GM06990 (cell line): ENCODE measurements at regions not wholly inside any gene's neighbourhood (a gene's known extent, or its start where the extent isn't known, plus 50 kb on each side); places are given as distances from the start of the nearest gene placed in this dataset.

Experiments used
- DNase-seq: peaks from one replicate; pipeline ENCODE4 v3.0.0-alpha.2; 2011; ENCODE audit not compliant: insufficient read length; ENCODE audit errors: extremely low read depth
- H3K27me3 ChIP-seq: replicated peaks from 2 replicates; pipeline ENCODE4 v1.6.0; 2011; ENCODE audit warnings: low read length; ENCODE audit not compliant: control insufficient read depth, insufficient read depth
- H3K36me3 ChIP-seq: 2 replicates; pipeline ENCODE4 v1.5.1; 2011; ENCODE audit warnings: low read length; ENCODE audit not compliant: control insufficient read depth, insufficient read depth
- H3K4me3 ChIP-seq: replicated peaks from 2 replicates; pipeline ENCODE4 v1.5.1; 2011; ENCODE audit warnings: low read depth, mild to moderate bottlenecking, control low read depth, low read length
- TF ChIP-seq, protein P1 (sequence below): IDR thresholded peaks from 2 replicates; pipeline ENCODE4 v1.5.1; 2011; ENCODE audit warnings: low read length, control low read depth, mild to moderate bottlenecking, inconsistent platforms; ENCODE audit not compliant: insufficient read depth, poor library complexity, severe bottlenecking

DNA sequence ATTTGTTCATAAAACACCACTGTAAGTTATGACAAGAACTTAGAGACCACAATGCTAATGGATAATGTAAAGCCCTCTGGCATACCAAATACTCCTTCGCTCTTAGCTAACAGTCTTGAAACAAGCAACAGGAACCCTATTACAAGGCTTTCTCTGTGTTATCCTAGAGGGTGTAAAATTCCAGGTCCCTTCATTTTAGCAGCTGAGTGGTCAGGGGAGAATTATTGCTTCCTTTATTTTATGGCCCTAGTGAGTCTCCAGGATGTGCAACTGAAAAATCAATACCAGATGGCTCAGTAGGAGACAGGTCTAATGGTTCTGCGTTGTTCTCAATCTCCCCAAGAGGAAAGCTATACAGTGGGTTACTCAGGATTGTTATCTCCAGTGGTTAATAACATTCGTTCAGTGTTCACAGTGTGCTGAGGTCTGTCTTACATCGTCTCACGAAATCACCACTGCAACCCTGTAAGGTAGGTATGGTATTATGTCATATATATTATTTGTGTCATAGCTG lies 172.7 kb upstream of the CNOT2 start:
- no peak for DNase-seq
- H3K27me3 ChIP-seq, result no peaks in the 10 kb centered on the region
- H3K4me3 ChIP-seq, result no peak overlapping the region
- TF ChIP-seq, protein P1, sequence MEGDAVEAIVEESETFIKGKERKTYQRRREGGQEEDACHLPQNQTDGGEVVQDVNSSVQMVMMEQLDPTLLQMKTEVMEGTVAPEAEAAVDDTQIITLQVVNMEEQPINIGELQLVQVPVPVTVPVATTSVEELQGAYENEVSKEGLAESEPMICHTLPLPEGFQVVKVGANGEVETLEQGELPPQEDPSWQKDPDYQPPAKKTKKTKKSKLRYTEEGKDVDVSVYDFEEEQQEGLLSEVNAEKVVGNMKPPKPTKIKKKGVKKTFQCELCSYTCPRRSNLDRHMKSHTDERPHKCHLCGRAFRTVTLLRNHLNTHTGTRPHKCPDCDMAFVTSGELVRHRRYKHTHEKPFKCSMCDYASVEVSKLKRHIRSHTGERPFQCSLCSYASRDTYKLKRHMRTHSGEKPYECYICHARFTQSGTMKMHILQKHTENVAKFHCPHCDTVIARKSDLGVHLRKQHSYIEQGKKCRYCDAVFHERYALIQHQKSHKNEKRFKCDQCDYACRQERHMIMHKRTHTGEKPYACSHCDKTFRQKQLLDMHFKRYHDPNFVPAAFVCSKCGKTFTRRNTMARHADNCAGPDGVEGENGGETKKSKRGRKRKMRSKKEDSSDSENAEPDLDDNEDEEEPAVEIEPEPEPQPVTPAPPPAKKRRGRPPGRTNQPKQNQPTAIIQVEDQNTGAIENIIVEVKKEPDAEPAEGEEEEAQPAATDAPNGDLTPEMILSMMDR, result no peak
- no peaks in the 10 kb centered on the region for H3K36me3 ChIP-seq

DNA sequence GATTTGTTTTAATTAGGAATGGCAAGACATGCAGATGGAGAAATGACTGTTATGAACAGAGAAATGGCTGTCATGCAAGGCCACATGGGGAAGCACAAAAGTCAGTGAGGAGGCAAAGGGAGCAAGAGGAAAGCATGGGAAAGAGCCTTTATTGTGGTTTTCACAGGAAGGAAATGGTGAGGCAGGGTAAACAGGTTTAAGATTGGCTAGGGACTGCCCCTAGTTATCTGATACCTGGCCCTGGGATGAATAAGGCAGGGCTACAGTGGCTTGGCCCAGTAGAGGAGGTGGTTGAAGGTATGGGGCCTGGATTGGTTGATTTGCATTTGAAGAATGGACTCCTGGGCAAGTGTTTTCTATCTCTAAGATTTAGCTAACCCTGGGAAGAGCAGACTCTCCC lies 168.7 kb upstream of the CNOT2 start:
- no peak for DNase-seq
- no peak overlapping the region for H3K4me3 ChIP-seq
- no peaks in the 10 kb centered on the region for H3K27me3 ChIP-seq
- TF ChIP-seq, protein P1, result no peak
- no peaks in the 10 kb centered on the region for H3K36me3 ChIP-seq

DNA sequence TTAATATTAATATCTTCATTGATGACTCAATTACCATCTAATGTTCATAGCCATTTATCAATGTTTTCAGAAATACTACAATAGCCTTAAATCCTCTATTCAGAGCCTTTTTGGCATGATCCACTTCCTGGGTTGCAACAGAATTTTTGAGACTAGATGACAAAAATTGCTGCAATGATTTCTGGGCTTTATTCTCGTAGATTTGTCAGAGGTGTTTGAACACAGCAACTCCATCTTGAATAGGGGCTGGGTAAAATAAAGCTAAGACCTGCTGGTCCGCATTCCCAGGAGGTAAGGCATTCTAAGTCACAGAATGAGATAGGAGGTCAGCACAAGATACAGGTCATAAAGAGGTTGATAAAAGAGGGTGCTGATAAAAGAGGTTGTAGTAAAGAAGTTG lies 165.8 kb upstream of the CNOT2 start:
- H3K4me3 ChIP-seq, result no peak overlapping the region

DNA sequence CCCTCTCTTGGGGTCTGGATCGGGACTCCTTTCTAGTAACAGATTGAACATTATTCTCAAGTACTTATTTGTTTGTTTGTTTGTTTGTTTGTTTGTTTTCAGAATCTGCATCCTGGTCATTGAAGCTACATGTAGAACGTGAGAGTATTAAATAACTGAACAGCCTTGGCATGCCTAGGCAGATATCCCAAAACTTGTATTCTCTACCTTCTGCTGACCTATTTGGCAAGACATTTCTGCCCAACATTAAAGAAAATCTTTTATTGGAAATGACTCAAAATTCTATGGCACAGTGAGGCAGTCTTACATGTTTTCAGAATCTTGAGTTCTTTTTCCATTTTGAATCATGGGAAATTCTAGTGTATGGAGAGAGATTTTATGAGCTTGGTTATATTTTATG lies 165.1 kb upstream of the CNOT2 start:
- Histone ChIP-seq H3K36me3 (no peaks in the 10 kb centered on the region), H3K4me3 (no peak overlapping the region), H3K27me3 (no peaks in the 10 kb centered on the region)
- TF ChIP-seq, protein P1, result no peak
- no peak for DNase-seq

More for the DNA sequence above, 165.8 kb upstream of the CNOT2 start:
- H3K36me3 ChIP-seq, result no peaks in the 10 kb centered on the region
- TF ChIP-seq, protein P1, result no peak
- no peak for DNase-seq
- H3K27me3 ChIP-seq, result no peaks in the 10 kb centered on the region

DNA sequence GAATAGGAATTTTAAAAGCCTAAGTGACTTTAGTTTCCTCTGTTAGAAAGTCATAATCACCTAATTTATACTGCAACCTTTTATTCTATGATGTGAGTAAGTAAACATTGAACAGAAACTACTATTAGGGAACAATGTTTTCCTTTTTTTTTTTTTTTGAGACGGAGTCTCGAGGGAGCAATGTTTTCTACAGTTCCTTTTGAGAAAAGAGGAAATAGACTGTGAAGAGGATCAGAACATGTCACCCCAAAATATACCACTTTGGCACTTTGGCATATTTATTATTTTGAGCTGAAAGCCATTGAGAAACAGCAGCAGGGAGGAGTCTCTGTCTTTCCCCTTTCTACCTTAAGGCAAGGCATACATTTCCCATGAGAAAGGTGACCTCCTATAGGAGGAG lies 162.7 kb upstream of the CNOT2 start:
- Histone ChIP-seq H3K4me3 (no peak overlapping the region), H3K27me3 (no peaks in the 10 kb centered on the region), H3K36me3 (no peaks in the 10 kb centered on the region)
- DNase-seq, result no peak
- TF ChIP-seq, protein P1, result no peak

DNA sequence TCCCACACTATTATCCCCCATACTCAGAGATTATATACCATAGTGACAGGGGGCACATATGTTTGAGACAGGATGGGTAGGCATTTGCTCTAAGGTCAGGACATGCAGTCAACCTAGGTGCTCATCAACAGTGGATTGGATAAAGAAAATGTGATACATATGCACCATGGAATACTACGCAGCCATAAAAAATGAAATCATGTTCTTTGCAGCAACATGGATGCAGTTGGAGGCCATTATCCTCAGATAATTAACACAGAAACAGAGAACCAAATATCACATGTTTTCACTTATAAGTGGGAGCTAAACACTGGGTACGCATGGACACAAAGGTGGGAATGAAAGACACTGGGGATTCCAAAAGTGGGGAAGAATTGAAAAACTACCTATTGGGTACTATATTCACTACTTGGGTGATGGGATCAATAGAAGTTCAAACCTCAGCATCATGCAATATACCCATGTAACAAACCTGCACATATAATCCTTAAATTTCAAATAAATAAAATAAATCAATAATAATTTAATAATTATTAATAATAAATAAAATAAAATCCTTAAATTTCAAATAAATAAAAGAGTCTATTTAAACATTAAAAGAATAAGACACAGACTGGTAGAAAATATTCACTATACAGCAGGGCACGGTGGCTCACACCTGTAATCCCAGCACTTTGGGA lies 160.1 kb upstream of the CNOT2 start:
- no peaks in the 10 kb centered on the region for H3K27me3 ChIP-seq
- no peaks in the 10 kb centered on the region for H3K36me3 ChIP-seq
- DNase-seq, result no peak
- TF ChIP-seq, protein P1, result no peak
- no peak overlapping the region for H3K4me3 ChIP-seq
